HuH-7 (cell line): ENCODE measurements at regions not wholly inside any gene's neighbourhood (a gene's known extent, or its start where the extent isn't known, plus 50 kb on each side); places are given as distances from the start of the nearest gene placed in this dataset.

ENCODE experiments used
- DNase-seq: peaks from one replicate; pipeline ENCODE4 v3.0.0; 2011; ENCODE audit warnings: low spot score

DNA sequence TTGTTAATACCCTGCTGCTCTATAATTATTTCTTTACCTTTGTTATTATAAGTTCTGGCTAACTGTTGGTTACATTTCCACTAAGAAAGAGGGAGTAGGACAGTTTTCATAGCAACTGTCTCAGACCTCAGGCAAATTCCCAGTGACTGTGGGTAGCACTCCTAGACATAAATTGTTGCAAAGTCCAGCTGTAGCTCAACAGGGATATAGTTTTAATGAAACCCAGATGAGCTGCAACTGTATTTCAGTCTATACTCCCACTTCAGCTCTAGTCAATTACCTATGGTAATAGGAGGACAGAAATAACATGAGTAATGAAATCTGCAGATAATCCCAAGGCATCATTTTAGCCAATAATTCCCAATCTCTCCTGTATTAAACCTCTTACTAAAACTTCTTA is 103.0 kb upstream of the SEMA3A start:
- no peak for DNase-seq

- DNase-seq, result no peak
These were observed 100.4 kb upstream of the SEMA3A start for GRCh38 chr7:84294847-84295455.

- DNase-seq, result no peak
These were observed 99.8 kb upstream of the SEMA3A start for GRCh38 chr7:84294391-84294790.

GRCh38 chr7:84291756-84292155 is 97.2 kb upstream of the SEMA3A start:
- no peak for DNase-seq

DNA sequence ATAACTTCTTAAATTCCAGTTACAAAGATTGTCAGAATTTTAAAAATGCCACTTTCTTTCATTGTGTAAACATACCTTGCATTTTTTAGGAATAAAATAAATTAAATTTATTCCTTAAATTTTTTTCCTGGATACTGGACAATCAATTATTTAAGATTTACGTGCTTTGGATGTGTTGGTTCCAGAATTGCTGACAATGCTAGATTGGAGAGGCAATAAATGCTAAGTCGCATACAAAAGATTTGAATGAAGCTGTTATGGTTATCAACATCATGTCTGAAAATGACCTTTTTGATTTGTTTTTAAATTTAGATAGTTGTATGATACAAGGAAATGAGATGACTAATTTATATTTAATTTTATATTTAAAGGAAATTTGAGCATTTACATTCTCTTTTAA is 89.2 kb upstream of the SEMA3A start:
- DNase-seq, result no peak

DNA sequence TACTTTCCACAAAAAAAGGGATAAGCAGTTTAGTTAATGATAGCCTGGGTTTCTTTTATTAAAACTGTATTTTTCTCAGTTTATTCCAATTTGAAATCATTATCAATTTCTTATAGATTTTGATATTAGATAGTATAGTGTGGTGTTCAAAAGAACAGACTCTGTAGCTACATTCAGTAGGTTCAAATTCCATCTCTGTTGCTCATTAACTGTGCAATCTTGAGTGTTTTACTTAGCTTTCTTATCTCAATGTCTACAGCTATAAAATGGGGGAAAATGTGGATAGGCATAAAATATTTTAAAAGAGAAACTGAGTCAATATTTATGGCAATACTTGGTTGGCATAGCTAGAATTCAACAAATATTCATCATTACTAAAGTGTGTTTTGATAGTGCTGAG is 86.9 kb upstream of the SEMA3A start:
- DNase-seq, result no peak

DNA sequence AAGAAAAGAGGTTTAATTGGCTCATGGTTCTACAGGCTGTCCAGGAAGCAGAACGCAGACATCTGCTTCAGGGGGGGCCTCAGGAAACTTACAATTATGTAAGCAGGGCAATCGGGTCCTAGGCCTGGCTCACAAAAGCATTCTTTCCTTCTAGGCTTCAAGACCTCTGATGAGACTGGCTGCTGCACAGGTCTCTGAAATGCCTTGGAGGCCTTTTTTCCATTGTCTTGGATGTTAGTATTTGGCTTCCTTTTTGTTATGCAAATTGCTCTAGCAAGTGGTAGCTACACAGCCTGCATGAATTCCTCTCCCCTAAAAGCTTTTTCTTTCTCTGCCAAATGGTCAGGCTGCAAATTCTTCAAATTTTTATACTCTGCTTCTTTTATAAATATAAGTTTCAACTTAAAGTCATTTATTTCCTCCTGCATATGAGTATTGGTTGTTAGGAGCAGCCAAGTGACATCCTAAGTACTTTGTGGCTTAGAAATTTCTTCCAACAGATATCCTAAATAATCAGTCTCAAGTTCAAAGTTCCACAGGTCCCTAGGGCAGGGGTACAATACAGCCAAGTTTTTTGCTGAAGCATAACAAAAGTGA is 83.1 kb upstream of the SEMA3A start:
- DNase-seq, result no peak

DNA sequence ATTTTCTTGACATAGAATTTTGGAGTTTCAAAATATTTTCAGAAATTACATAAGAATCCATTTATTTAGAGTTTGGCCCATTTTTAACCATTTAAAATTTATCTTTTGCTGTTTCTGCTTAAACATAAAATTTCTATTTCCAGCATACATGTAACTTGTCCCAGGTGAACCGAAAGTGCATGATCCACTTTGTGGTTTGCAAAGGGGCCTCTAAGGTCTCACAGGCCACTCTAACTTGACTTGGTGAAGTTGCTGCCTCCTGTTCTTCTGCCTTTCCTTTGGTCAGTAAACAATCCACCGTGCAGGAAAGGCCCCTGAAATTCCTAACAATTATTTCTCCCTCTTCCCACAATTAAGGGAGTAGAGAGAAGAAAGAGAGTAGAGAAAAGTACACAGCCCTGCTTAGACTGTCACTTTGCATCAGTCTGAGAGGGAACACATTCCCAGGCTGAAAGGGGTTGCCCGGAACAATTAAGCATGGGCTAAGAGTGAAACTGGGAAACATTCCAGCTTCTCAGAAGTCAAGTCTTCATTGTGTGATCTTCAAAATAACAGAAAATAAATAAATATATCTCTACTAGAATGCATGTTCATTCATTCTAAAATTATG is 79.5 kb upstream of the SEMA3A start:
- no peak for DNase-seq

DNA sequence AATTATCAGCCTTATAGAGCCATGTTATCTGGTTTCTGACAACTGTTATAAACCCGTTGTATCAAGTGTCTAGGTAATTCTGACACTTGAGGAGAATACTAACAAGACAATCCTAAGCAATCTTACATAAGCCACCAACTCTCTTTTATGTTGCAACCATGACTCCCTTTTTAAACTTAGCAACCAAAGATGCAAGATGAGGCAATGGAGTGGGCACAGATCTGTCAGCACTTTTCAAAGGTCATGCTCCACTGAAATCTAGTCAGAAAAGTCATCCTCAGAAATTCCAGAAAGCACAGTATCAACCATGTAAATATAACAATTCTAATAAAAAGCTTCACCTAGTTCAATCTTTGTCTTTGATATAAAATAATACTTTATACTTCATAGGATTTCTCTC is 77.0 kb upstream of the SEMA3A start:
- DNase-seq, result no peak

DNA sequence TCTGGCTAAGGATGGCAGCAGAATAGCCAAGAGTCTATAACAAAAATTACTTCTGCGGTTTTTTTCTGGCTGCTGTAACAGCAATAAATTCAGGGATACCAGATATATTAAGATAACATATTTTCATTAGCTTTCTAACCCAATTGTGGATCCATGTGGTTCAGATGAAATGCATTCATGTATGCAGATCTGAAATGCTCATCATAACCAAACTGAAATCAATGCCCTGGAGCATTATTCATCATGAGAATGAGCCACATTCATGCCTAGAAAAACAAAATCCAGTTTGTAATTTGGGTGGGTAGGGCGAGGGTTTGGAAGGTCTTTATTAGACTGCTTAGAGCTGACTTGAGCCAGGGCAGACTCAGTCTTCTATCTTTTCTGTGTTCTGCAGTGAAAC is 69.8 kb upstream of the SEMA3A start:
- DNase-seq, result no peak

- DNase-seq, result no peak
These were observed 68.5 kb upstream of the SEMA3A start for GRCh38 chr7:84263106-84263505.

GRCh38 chr7:84261509-84261908 is 66.9 kb upstream of the SEMA3A start:
- DNase-seq, result no peak

DNA sequence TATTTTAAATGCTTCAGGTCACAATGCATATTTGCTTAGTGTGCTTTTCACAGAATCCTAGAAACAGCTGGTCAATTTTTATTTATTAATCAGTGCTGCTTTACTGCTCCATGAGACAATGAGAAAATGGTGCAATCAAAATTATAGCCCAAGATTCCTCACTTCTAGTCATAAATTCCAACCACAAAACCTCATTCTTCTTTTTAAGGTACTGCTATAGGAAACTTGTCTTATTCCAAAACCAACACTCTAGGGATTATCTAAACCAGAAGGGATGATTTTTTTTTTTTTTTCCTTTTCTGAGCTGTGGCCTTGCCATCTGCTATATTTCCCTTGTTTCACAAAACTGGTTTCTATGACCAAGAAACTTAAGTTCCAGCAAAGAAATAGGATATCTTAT is 64.0 kb upstream of the SEMA3A start:
- no peak for DNase-seq

- DNase-seq, result no peak
These were observed 62.0 kb upstream of the SEMA3A start for GRCh38 chr7:84256571-84256971.

- DNase-seq, result no peak
These were observed 56.7 kb upstream of the SEMA3A start for GRCh38 chr7:84251277-84251781.

DNA sequence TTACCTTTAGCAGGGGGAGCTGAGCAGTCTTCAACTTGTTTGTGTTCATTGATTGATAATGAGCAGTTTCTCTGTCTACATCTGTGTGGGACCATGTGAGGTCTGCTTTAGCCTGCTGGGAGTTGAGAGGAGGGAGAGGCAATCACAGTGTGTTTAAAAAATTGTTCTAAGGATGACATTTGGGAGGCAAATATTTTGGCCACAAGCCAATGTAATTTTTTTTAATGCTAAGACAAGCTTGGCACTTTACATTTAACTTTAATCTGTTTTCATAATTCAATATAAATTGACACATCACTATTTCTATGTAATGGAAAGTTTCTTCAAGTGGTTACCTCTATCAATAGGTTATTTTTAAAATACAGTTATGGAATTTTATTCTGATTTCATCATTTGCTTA is 55.9 kb upstream of the SEMA3A start:
- DNase-seq, result no peak

GRCh38 chr7:84249656-84250055 is 55.1 kb upstream of the SEMA3A start:
- no peak for DNase-seq

DNA sequence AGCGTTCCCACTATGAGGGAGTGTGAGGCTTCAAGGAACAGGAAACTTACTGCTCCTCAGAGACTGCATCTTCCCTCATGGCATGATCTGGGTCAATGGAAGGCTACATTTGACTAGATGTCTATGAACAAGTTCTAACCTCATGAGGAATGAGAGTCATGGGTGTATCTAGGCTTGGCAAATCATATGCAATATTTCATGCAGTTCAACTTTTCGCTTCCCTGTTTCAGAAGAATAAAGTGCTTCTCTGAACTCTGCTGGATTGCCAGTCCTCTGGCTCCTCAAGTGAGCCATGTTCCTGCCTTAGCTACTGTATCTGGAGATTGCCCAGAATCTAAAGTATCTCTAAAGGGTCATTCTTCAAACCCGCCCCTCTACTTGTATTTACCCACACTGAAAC is 54.3 kb upstream of the SEMA3A start:
- DNase-seq, result no peak

DNA sequence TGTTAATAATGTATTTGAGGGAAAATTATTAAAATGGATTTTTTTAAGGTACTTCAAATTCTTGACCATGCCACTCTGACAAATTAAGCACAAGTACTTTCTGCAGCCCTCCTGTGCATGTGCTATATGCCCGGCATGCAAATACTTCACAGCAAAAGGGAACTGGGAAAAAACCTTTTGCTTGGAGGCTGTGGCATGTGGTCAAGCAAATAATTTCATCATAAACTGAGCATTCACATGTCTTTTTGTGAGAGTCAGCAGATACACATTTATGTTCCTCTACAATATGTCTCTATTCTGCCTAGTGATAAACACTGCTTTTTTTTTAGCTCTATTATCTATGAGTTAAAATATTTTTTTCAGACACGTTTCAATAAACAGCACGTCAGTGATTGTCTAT is 53.7 kb upstream of the SEMA3A start:
- DNase-seq, result no peak

- no peak for DNase-seq
These were observed 53.0 kb upstream of the SEMA3A start for GRCh38 chr7:84247591-84247990.

DNA sequence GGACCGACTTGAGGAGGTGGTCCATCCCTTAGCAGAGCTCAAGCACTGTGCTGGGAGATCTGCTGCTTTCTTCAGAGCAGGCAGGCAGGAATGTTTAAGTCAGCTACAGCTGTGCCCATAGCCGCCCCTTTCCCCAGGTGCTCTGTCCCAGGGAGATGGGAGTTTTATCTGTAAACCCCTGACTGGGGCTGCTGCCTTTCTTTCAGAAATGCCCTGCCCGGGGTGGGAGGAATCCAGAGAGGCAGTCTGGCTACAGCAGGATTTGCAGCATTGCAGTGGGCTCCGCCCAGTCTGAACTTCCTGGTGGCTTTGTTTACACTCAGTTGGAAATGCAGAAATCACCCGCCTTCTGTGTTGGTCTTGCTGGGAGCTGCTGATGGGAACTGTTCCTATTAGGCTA is 51.2 kb upstream of the SEMA3A start:
- no peak for DNase-seq
